Testis (tissue), 2 donors: ENCODE measurements at regions not wholly inside any gene's neighbourhood (a gene's known extent, or its start where the extent isn't known, plus 50 kb on each side); places are given as distances from the start of the nearest gene placed in this dataset.

Experiments
- DNase-seq: peaks from one replicate; pipeline ENCODE4 v3.0.0-alpha.2; 2019
- H3K27ac ChIP-seq, 2 donors: fragments of 200-600 bp; sonication (generic); one replicate each; pipeline ENCODE4 v1.5.1; 2019
- H3K27me3 ChIP-seq: fragments of 200-600 bp; sonication (generic); one replicate; pipeline ENCODE4 v1.5.1; 2019
- H3K36me3 ChIP-seq: fragments of 200-600 bp; sonication (generic); one replicate; pipeline ENCODE4 v1.5.1; 2017; ENCODE audit warnings: low read depth; ENCODE audit errors: missing control alignments
- H3K4me1 ChIP-seq: fragments of 200-600 bp; sonication (generic); one replicate; pipeline ENCODE4 v1.5.1; 2019
- H3K4me3 ChIP-seq, 2 donors: fragments of 200-600 bp; sonication (generic); one replicate each; pipeline ENCODE4 v1.5.1; 2017 to 2019
- H3K9me3 ChIP-seq: fragments of 200-600 bp; sonication (generic); one replicate; pipeline ENCODE4 v1.5.1; 2017
- CTCF ChIP-seq, 3 experiments: fragments of 450-650 bp in 2 of 3; fragments of 200-600 bp in 1 of 3; sonication (generic) in 1 of 3; IDR thresholded peaks; one replicate each; pipeline ENCODE4 v1.5.1; 2016 to 2019; ENCODE audit warnings: antibody characterized with exemption in 3 of 3, mild to moderate bottlenecking in 2 of 3, moderate library complexity in 1 of 3
- POLR2A ChIP-seq: fragments of 450-650 bp; IDR thresholded peaks from one replicate; pipeline ENCODE4 v1.6.1; 2017; ENCODE audit warnings: antibody characterized with exemption, mild to moderate bottlenecking, moderate library complexity
- WGBS, 2 donors: methylation state at CpG; one replicate each; pipeline ENCODE4 v1.1.5; 2018; 5-methylcytosine and 5-hydroxymethylcytosine counted together
- intact Hi-C: fragments of 100-400 bp; cut with DNase I; formaldehyde crosslinking; loops from one replicate; pipeline ENCODE4 v1.15.1; 2023; ENCODE audit warnings: low total_unique reads

DNA sequence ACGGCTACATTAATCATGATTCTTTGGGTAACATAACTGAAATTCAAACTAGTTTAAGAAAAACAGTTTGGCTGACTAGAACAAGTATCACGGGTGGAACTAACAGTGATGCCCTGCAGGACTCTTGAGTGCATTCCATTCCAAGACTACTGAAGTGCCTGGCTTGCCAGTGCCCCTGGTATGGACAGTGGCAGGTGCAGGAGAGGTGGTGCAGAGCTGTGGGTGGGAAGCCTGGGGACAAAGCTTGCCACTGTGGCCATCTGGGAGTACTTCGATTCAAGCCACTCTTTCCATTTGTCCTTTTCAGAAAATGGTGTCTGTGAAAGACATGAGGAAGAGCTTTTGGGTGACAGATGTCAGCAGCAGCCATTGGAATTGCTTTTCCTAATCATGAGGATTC lies 166.5 kb downstream of the RRAGC start:
- Histone ChIP-seq H3K9me3 (no peaks in the 10 kb centered on the region), H3K4me3 (no peak overlapping the region), H3K27ac (no peak overlapping the region), H3K27me3 (no peaks in the 10 kb centered on the region), H3K36me3 (no peaks in the 10 kb centered on the region), H3K4me1 (no peaks in the 10 kb centered on the region)
- WGBS, 2 donors, result 62 to 90% methylated on average over 3 of the region's 3 CpGs
- TF ChIP-seq CTCF (IDR thresholded peaks at IDR 0.05) (no peak), POLR2A (no peak)
- DNase-seq, result no peak
- intact Hi-C loops, result no loop called here

DNA sequence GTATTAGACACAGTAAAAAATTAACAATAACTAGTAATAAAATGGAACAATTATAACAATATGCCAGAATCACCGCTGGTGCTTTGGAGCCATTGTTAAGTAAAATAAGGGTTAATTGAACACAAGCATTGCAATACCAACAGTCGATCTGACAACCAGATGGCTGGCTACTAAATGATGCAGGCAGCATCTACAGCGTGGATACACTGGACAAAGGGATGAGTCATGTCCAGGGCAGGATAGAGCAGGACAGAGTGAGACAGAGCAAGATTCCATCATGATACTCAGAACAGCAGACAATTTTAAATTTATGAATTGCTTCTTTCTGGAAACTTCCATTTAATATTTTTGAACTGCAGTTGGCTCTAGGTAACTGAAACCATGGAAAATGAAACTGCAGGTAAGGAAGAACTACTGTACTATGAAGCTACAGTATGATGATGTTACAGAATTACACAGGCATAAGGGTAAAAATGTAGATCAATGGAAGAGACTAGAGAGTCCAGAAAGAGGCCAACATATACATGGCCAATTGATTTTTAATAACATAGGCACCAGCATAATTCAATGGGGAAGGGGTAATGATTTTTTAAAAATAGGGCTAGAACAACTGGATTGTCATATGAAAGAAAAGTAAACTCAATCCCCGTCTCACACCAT lies 168.7 kb downstream of the RRAGC start:
- Histone ChIP-seq H3K4me1 (no peaks in the 10 kb centered on the region), H3K4me3 (no peak overlapping the region), H3K27me3 (no peaks in the 10 kb centered on the region), H3K36me3 (no peaks in the 10 kb centered on the region), H3K9me3 (no peaks in the 10 kb centered on the region), H3K27ac (no peak overlapping the region)
- intact Hi-C loops, result no loop called here
- no peak for DNase-seq
- no peak for TF ChIP-seq POLR2A
- TF ChIP-seq CTCF (IDR thresholded peaks at IDR 0.05), result no peak
- 72 to 82% methylated on average over 4 of the region's 4 CpGs for WGBS, 2 donors

DNA sequence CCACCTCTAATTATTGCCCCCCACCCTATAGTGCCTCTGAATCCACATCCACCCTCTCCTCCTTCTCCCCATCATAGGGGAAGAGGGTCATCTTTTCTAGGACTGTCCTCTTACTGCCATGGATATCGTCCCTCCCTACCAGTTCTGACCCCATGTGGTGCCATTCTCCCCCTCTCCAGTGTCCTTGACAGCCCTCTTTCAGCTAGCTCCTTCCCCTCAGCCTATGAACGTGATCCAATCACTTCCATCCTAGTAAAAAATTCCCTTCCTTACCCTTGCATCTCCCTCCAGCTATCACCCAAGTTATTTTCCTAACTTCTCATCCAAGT lies 172.7 kb downstream of the RRAGC start:
- 44% methylated on average over 2 of the region's 2 CpGs for WGBS, 2 donors
- no peak overlapping the region for H3K27ac ChIP-seq
- H3K27me3 ChIP-seq, result no peaks in the 10 kb centered on the region
- DNase-seq, result no peak
- intact Hi-C loops, result no loop called here
- H3K9me3 ChIP-seq, result no peaks in the 10 kb centered on the region
- no peaks in the 10 kb centered on the region for H3K36me3 ChIP-seq
- H3K4me1 ChIP-seq, result no peaks in the 10 kb centered on the region
- TF ChIP-seq POLR2A, result no peak
- no peak for TF ChIP-seq CTCF (IDR thresholded peaks at IDR 0.05)
- H3K4me3 ChIP-seq, result no peak overlapping the region

DNA sequence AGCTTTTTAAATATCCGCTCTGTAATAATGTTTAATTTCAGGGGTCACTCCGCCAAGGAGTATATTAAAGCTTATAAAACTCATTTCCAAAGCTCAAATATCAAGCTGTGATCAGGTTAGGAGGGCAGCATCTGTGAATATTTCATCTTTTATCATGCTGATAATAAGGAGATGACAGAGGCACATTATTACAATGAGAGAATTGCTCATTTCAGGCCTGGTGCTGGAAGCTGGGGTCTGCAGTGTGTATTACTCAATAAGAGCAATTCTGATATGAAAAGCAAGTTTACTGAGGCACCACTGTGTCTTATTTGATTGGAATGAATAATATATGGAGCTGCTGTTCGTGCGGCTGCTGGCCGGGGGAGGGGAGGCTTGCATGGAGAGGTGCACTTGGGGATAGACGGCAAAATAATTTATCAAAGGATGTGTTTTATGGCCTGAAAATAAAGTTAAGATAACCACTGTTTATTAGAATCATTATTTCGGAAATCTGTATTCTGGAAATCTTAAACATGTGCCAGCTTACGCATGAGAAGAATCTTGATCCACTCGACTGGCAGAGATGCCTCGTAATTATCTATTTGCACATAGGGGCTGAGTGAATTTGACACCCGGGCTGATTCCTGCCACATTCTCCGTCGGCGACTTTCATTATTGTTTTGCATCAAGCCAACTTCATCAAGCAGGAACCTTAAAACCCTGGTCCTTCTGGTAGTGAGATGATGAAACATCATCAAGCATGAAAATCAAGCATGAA lies 173.2 kb downstream of the RRAGC start:
- intact Hi-C loops, result no loop called here
- no peaks in the 10 kb centered on the region for H3K27me3 ChIP-seq
- H3K36me3 ChIP-seq, result no peaks in the 10 kb centered on the region
- no peak overlapping the region for H3K4me3 ChIP-seq
- no peaks in the 10 kb centered on the region for H3K9me3 ChIP-seq
- DNase-seq, result no peak
- H3K27ac ChIP-seq, result no peak overlapping the region
- 57 to 64% methylated on average over 14 of the region's 14 CpGs for WGBS, 2 donors
- H3K4me1 ChIP-seq, result no peaks in the 10 kb centered on the region
- TF ChIP-seq POLR2A (no peak), CTCF (IDR thresholded peaks at IDR 0.05) (no peak)

DNA sequence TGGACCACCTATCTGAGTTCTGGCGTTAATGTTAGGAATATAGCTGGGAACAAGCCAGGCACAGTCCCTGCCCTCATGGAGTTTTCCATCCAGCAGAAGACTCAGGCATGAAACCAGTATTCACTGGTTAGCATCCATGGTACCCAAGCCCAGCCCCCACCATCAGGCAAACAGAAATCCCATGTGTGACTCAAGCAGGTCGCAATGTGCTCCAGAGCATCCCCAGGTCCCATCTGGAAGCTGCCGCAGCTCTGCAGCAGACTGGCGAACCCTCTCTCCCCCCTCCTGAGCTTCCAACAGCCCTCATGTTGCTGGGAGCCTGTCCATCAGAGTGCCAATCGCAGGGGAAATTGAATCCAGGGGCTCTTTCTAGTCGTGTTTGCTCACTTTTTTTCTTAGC lies 174.2 kb downstream of the RRAGC start:
- intact Hi-C loops, result no loop called here
- no peaks in the 10 kb centered on the region for H3K36me3 ChIP-seq
- H3K4me1 ChIP-seq, result no peaks in the 10 kb centered on the region
- no peaks in the 10 kb centered on the region for H3K27me3 ChIP-seq
- H3K4me3 ChIP-seq, result no peak overlapping the region
- TF ChIP-seq CTCF (IDR thresholded peaks at IDR 0.05), result no peak
- no peak overlapping the region for H3K27ac ChIP-seq
- 54 to 64% methylated on average over 6 of the region's 6 CpGs for WGBS, 2 donors
- H3K9me3 ChIP-seq, result no peaks in the 10 kb centered on the region
- no peak for DNase-seq
